HG03060 (cell line): ENCODE measurements at regions not wholly inside any gene's neighbourhood (a gene's known extent, or its start where the extent isn't known, plus 50 kb on each side); places are given as distances from the start of the nearest gene placed in this dataset.

Experiments
- ATAC-seq: cut with Tn5 transposase; IDR thresholded peaks from one replicate; pipeline ENCODE4 v1.9.1; 2021; ENCODE audit warnings: low read depth, moderate number of reproducible peaks; ENCODE audit not compliant: unreplicated experiment

GRCh38 chr12:115716551-115716950, 560.9 kb downstream of the MED13L start:
- ATAC-seq = no peak

DNA sequence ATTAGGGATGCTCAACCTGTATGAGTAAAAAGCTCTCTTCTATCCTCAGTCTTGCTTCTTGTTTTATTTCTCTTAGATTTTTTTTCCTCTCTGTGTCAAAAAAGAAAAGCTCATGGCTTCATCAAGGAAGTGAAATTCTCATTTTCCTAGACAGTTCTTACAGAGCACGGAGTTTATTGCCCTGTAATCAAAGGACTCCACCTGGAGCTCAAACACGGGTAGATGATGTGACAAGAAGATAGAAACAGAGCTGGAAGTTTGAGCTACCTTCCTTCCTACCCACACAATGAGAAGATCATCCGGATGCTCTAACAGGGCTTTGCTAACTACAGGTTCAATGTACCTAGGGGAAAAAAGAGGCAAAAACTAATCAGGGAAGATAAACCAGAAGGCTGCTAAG, 564.8 kb downstream of the MED13L start:
- no peak for ATAC-seq

GRCh38 chr12:115710104-115710564, 567.4 kb downstream of the MED13L start:
- ATAC-seq = no peak

DNA sequence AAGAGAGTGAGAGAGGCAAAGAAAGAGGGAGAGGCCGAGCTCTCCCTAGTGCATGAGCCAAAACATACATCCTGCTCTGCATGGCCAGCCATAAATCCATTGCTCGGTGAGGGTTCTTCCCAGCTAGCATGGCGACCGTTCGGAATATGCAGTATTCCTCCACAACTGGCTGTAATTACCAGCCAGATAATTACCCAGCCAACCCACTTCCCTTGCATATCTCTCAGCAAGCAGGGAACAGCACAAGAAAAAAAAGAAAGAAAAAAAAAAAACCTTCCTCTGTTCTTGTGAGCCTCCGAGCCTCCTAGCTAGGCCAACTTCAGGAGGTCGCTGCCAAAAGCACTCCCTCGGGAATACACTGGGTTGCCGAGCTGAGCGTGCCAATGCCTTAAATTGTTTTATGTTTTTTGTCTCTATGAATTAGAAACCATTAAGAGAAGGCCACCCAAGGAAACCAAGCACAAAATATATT, 567.9 kb downstream of the MED13L start:
- no peak for ATAC-seq

- no peak for ATAC-seq
These were observed 568.7 kb downstream of the MED13L start for GRCh38 chr12:115708801-115709200.

GRCh38 chr12:115700896-115701465, 576.5 kb downstream of the MED13L start:
- no peak for ATAC-seq

- ATAC-seq = no peak
These were observed 577.4 kb downstream of the MED13L start for GRCh38 chr12:115700081-115700480.

- no peak for ATAC-seq
These were observed 579.2 kb downstream of the MED13L start for GRCh38 chr12:115698257-115698656.

GRCh38 chr12:115697340-115697739, 580.2 kb downstream of the MED13L start:
- no peak for ATAC-seq

DNA sequence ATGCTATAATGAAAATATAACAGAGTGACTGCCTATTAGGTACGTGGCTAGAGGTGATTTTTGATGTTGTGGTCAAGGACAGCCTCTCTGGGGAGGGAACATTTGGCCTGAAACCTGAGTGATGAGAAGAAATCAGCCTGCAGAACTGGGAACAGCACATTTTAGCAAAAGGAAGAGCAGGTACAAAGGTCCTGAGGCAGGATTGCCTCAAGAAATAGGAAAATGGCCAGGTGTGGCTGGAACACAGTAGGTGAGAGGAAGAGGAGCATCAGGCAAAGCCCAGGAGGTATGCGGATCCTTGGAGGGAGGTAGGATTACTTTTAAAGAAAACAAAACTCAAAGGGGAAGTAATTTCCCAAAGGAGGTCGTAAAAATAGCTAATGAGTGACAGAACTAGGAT, 582.9 kb downstream of the MED13L start:
- ATAC-seq = no peak

DNA sequence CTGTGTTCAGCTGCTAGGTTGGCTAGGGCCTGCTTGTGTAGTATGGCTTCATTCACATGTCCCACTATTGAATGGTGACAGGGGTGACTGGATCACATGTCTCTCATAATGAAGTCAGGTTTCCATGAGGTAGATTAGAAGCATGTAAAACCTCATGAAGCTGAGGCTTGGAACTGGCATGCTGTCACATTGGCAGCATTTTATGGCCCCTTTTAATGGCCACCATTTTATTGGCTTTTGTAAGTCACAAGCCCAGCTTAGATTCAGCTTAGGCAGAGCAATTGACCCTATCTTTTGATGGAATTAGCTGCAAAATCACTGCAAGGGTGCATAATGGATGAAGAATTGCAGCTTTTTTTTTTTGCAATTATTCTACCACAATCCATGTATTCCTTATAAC, 583.5 kb downstream of the MED13L start:
- no peak for ATAC-seq

DNA sequence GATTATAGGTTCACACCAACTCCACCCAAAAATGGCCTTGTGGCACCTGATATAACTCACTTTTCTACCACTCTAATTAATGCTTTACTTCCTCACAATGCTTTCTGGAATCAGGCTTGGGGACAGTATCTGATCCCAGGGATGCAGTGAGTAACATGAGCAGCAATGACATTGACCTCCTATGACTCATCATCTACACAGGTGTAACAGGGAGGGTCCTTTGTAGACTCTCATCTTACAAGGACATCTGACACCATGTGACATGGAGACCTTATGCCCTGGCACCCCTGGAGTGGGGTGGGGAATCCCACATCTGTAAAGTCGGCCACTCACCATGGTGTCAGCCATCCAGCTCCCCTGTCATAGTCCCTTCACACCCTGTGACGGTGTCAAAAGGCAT, 586.4 kb downstream of the MED13L start:
- ATAC-seq = no peak

GRCh38 chr12:115687094-115687493, 590.4 kb downstream of the MED13L start:
- no peak for ATAC-seq

- ATAC-seq = no peak
These were observed 594.2 kb downstream of the MED13L start for GRCh38 chr12:115683240-115683780.

- no peak for ATAC-seq
These were observed 596.5 kb downstream of the MED13L start for GRCh38 chr12:115680967-115681366.

- ATAC-seq = no peak
These were observed 604.9 kb downstream of the MED13L start for GRCh38 chr12:115672506-115673080.

DNA sequence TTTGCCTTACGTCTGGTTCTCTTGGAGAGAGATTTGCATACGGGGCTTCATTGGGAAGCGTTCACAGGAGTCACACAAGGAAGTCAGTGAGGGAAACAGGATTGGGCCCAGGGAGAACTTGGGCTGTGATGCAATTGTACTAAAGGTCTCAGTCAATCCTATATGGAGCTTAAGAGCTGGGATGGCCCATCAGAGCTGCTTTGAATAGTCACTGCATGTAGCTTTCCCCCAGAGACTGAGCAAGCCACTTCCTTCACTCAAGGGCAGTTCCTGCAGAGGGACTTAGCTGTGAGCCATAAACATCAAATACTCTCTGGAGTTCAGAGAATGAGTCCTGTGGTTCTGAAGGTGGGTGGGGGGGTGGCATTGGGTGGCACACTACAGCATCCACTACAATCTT, 605.4 kb downstream of the MED13L start:
- ATAC-seq = no peak

GRCh38 chr12:115670869-115671268, 606.6 kb downstream of the MED13L start:
- no peak for ATAC-seq

- no peak for ATAC-seq
These were observed 610.4 kb downstream of the MED13L start for GRCh38 chr12:115667116-115667515.

DNA sequence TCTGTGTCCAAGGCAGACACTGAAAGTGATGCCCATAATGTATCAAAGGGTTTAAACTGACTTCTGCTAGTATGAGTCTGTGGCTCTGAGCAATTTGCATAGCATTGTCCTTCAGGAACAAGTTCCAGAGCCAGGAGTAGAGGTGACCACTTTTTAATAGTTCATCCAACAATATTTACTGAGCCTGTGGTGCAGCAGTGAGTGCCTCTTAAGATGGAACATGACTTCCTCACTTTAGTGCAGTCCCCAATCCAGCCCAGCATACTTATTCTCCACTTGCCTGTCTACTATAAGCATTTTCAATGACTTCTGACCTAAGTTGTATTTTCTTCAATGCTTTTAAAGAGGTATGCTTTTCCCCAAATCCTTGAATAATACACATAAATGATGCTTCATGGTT, 611.3 kb downstream of the MED13L start:
- ATAC-seq = no peak

- ATAC-seq = no peak
These were observed 616.4 kb downstream of the MED13L start for GRCh38 chr12:115661112-115661511.

GRCh38 chr12:115660211-115660805, 617.2 kb downstream of the MED13L start:
- no peak for ATAC-seq
